Endothelial cell of umbilical vein (primary cell): ENCODE measurements at regions not wholly inside any gene's neighbourhood (a gene's known extent, or its start where the extent isn't known, plus 50 kb on each side); places are given as distances from the start of the nearest gene placed in this dataset.

Experiments used
- BruUV-seq: library from RNA; stranded (reverse); fragments of 400-500 nt; replicated peaks from 2 replicates; lab custom pipeline; 2021; lab: Mats Ljungman, UMichigan
- CTCF ChIA-PET: fragments of 300-600, 350-600 bp; sonication (Branson Sonifier 250); formaldehyde crosslinking; loops from one replicate; lab custom pipeline; 2021; ENCODE audit warnings: antibody characterized with exemption, inconsistent platforms; lab: Charles Lee
- POLR2A ChIA-PET: fragments of 300-600, 350-600 bp; sonication (Branson Sonifier 250); formaldehyde crosslinking; loops from one replicate; lab custom pipeline; 2021; ENCODE audit warnings: antibody characterized with exemption, inconsistent platforms; lab: Charles Lee
- DNase-seq: peaks from one replicate; pipeline ENCODE4 v3.0.0-alpha.2; 2011; ENCODE audit warnings: low read depth, low spot score
- FAIRE-seq: peaks from 2 replicates; lab custom pipeline; 2011; peaks lifted over from hg19 to GRCh38; lab: Jason Lieb, UNC
- H2AFZ ChIP-seq: 2 replicates; pipeline ENCODE4 v1.6.0; 2012; ENCODE audit warnings: low read depth, low read length, control low read depth, inconsistent platforms
- H3K27ac ChIP-seq: 2 replicates; pipeline ENCODE4 v1.5.1; 2011; ENCODE audit warnings: low read depth, mild to moderate bottlenecking, control low read depth, low read length, moderate library complexity; ENCODE audit not compliant: insufficient read depth
- H3K27me3 ChIP-seq, 2 experiments: 2 replicates each; pipeline versions ENCODE4 v1.6.0 to v1.6.1; 2011; ENCODE audit warnings: low read length in 2 of 2, mixed read lengths in 1 of 2; ENCODE audit not compliant: control insufficient read depth in 2 of 2, insufficient read depth in 2 of 2
- H3K36me3 ChIP-seq, 2 experiments: 2 replicates in 1 of 2; 3 replicates in 1 of 2; pipeline ENCODE4 v1.5.1; 2011; ENCODE audit warnings: low read length in 2 of 2, mild to moderate bottlenecking in 1 of 2, moderate library complexity in 1 of 2; ENCODE audit not compliant: control insufficient read depth in 2 of 2, insufficient read depth in 2 of 2; ENCODE audit errors: extremely low read depth in 1 of 2
- H3K4me1 ChIP-seq: 3 replicates; pipeline ENCODE4 v1.5.1; 2011; ENCODE audit warnings: mild to moderate bottlenecking, low read length; ENCODE audit not compliant: control insufficient read depth, insufficient read depth; ENCODE audit errors: extremely low read depth
- H3K4me2 ChIP-seq: 2 replicates; pipeline ENCODE4 v1.6.1; 2011; ENCODE audit warnings: low read length, control low read depth, mixed read lengths; ENCODE audit not compliant: insufficient read depth
- H3K4me3 ChIP-seq, 3 experiments: fragments of 200-600 bp in 1 of 3; sonication (generic), shearing (Covaris generic) in 1 of 3; replicated peaks in 1 of 3; 2 replicates each; pipeline ENCODE4 v1.5.1; 2011 to 2016; ENCODE audit warnings: control low read depth in 3 of 3, low read length in 3 of 3, mild to moderate bottlenecking in 2 of 3, inconsistent platforms in 1 of 3, low read depth in 1 of 3, moderate library complexity in 1 of 3; ENCODE audit not compliant: insufficient read depth in 1 of 3
- H3K79me2 ChIP-seq: 2 replicates; pipeline ENCODE4 v1.6.0; 2012; ENCODE audit warnings: low read length, inconsistent platforms; ENCODE audit not compliant: control insufficient read depth, insufficient read depth
- H3K9ac ChIP-seq: replicated peaks from 2 replicates; pipeline ENCODE3; 2011; ENCODE audit warnings: low read length, control low read depth; ENCODE audit not compliant: insufficient read depth; ENCODE audit errors: extremely low read depth
- H3K9me1 ChIP-seq: replicated peaks from 3 replicates; pipeline ENCODE4 v1.6.0; 2011; ENCODE audit warnings: mild to moderate bottlenecking, low read length; ENCODE audit not compliant: control insufficient read depth, insufficient read depth; ENCODE audit errors: extremely low read depth
- H3K9me3 ChIP-seq: replicated peaks from 2 replicates; pipeline ENCODE4 v1.5.1; 2012; ENCODE audit warnings: low read length, inconsistent platforms; ENCODE audit not compliant: control insufficient read depth, insufficient read depth
- H4K20me1 ChIP-seq: replicated peaks from 2 replicates; pipeline ENCODE3; 2011; ENCODE audit warnings: mild to moderate bottlenecking, low read length; ENCODE audit not compliant: control insufficient read depth, insufficient read depth; ENCODE audit errors: extremely low read depth
- EZH2 ChIP-seq: IDR thresholded peaks from 2 replicates; pipeline ENCODE4 v1.6.1; 2012; ENCODE audit warnings: borderline replicate concordance, low read depth, mild to moderate bottlenecking, moderate library complexity, low read length, inconsistent platforms; ENCODE audit not compliant: severe bottlenecking
- FOS ChIP-seq: IDR thresholded peaks from 2 replicates; pipeline ENCODE4 v1.6.1; 2011; ENCODE audit warnings: mild to moderate bottlenecking, low read length, moderate library complexity, borderline replicate concordance; ENCODE audit not compliant: insufficient read depth
- GATA2 ChIP-seq: IDR thresholded peaks from 2 replicates; pipeline ENCODE4 v1.7.0; 2011; ENCODE audit warnings: low read depth, mild to moderate bottlenecking, moderate library complexity, mixed read lengths, low read length; ENCODE audit not compliant: insufficient read length, insufficient read depth
- JUN ChIP-seq: IDR thresholded peaks from 2 replicates; pipeline ENCODE4 v1.6.1; 2011; ENCODE audit warnings: borderline replicate concordance, low read depth; ENCODE audit not compliant: insufficient read length, insufficient read depth
- MYC ChIP-seq: IDR thresholded peaks from one replicate; pipeline ENCODE4 v1.6.1; 2011; ENCODE audit warnings: mild to moderate bottlenecking, low read depth, low read length
- POLR2A ChIP-seq: IDR thresholded peaks from 2 replicates; pipeline ENCODE4 v1.6.1; 2012; ENCODE audit warnings: low read depth, mild to moderate bottlenecking, control low read depth, low read length
- POLR2AphosphoS5 ChIP-seq: IDR thresholded peaks from 2 replicates; pipeline ENCODE4 v1.6.1; 2012; ENCODE audit warnings: low read depth, mild to moderate bottlenecking, control low read depth, low read length, moderate library complexity; ENCODE audit not compliant: insufficient read depth
- dilution Hi-C: fragments of 300-500 bp; cut with MboI; formaldehyde crosslinking; loops from one replicate; pipeline ENCODE4 v1.15.0; 2019; ENCODE audit warnings: low sequenced_read_pairs; ENCODE audit not compliant: extremely low pct_ligation_motif_present
- intact Hi-C: fragments of 100-400 bp; cut with micrococcal nuclease; formaldehyde crosslinking; loops from one replicate; pipeline ENCODE4 v1.10.0; 2022
- TF ChIP-seq, protein P1 (sequence below): IDR thresholded peaks from 2 replicates; pipeline ENCODE4 v1.6.1; 2011; ENCODE audit not compliant: insufficient read depth, insufficient read length
- TF ChIP-seq, protein P2 (sequence below), 2 donors: IDR thresholded peaks; 1 replicate in 1 of 2; 2 replicates in 1 of 2; pipeline ENCODE4 v1.5.1; 2011; ENCODE audit warnings: low read length in 2 of 2, mild to moderate bottlenecking in 2 of 2, moderate library complexity in 2 of 2, control low read depth in 1 of 2, inconsistent platforms in 1 of 2, low read depth in 1 of 2; ENCODE audit not compliant: insufficient read depth in 1 of 2; ENCODE audit errors: extremely low read depth in 1 of 2

DNA sequence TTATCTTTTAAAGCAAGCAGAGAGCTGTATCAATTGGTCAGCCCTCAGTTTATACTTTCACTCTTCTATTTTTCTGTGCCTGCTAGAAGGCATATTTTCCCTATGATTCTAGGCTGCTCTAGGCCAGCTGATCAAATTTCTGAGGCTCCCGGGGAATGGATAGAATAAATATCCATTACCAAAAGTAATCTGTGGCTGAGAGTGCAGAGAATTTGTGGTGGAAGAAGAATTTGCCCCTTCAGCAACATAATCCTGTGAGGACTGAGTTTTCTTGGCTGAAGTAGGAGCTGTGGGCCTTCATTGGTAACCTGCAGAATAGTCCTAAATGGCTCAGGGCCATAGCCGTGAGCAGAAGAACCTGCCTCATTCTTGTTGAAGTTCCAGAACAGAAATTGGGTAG is 314.6 kb upstream of the CASK start:
- Histone ChIP-seq H3K9me3 (no peaks in the 10 kb centered on the region), H3K4me1 (no peaks in the 10 kb centered on the region), H4K20me1 (no peaks in the 10 kb centered on the region), H3K27ac (no peak overlapping the region), H3K79me2 (no peaks in the 10 kb centered on the region), H3K27me3 (no peaks in the 10 kb centered on the region), H3K4me2 (no peak overlapping the region), H3K36me3 (no peaks in the 10 kb centered on the region), H3K9ac (no peak overlapping the region), H3K4me3 (no peak overlapping the region), H3K9me1 (no peaks in the 10 kb centered on the region), H2AFZ (no peak overlapping the region)
- BruUV-seq, result no TSS peak
- ChIA-PET POLR2A (no interaction called here), CTCF (no interaction called here)
- intact Hi-C loops, result no loop called here
- DNase-seq (no peak), FAIRE-seq (no peak)
- dilution Hi-C loops, result no loop called here
- no peak for TF ChIP-seq POLR2A
- TF ChIP-seq, protein P1, sequence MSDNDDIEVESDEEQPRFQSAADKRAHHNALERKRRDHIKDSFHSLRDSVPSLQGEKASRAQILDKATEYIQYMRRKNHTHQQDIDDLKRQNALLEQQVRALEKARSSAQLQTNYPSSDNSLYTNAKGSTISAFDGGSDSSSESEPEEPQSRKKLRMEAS, result no peak
- TF ChIP-seq MYC, result no peak
- TF ChIP-seq EZH2, result no peak
- TF ChIP-seq JUN, result no peak
- no peak for TF ChIP-seq POLR2AphosphoS5
- TF ChIP-seq, protein P2, sequence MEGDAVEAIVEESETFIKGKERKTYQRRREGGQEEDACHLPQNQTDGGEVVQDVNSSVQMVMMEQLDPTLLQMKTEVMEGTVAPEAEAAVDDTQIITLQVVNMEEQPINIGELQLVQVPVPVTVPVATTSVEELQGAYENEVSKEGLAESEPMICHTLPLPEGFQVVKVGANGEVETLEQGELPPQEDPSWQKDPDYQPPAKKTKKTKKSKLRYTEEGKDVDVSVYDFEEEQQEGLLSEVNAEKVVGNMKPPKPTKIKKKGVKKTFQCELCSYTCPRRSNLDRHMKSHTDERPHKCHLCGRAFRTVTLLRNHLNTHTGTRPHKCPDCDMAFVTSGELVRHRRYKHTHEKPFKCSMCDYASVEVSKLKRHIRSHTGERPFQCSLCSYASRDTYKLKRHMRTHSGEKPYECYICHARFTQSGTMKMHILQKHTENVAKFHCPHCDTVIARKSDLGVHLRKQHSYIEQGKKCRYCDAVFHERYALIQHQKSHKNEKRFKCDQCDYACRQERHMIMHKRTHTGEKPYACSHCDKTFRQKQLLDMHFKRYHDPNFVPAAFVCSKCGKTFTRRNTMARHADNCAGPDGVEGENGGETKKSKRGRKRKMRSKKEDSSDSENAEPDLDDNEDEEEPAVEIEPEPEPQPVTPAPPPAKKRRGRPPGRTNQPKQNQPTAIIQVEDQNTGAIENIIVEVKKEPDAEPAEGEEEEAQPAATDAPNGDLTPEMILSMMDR (IDR thresholded peaks at IDR 0.05; ENCODE audit: extremely low read depth in 1 of 2, insufficient read depth in 1 of 2, low read depth in 1 of 2, low read length in 2 of 2), result no peak
- no peak for TF ChIP-seq FOS
- TF ChIP-seq GATA2, result no peak
